HG03442 (cell line): ENCODE measurements at regions not wholly inside any gene's neighbourhood (a gene's known extent, or its start where the extent isn't known, plus 50 kb on each side); places are given as distances from the start of the nearest gene placed in this dataset.
"Not testable (repeated sequence)": the region's sequence is repeated elsewhere in the genome, so short reads cannot be mapped to it uniquely, and the experiment has no call there.

Experiments used
- ATAC-seq: cut with Tn5 transposase; IDR thresholded peaks from one replicate; pipeline ENCODE4 v1.9.1; 2021; ENCODE audit warnings: mild to moderate bottlenecking, moderate library complexity; ENCODE audit not compliant: unreplicated experiment

DNA sequence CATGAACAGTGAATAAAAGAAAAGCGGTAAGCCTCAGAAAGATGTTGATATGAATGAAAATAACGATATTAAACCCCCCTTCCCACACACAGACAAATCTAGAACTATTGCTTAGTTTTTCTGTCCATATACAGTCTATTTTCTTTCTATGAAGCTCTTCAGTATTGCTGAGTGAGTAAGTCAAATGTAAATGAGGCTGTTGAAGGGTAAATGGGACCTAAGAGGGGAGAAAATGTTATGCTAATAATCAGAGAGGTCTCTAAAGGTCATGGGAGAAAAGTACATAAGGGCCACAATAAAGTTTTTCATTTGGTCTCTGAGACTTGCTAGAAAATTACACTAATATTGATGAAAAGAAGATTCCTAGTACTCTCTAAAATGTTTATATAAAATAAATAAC is 56.2 kb downstream of the PABPC4L start:
- no peak for ATAC-seq

GRCh38 chr4:134144337-134144736 is 57.3 kb downstream of the PABPC4L start:
- ATAC-seq: no peak

- no peak for ATAC-seq
These were observed 59.9 kb downstream of the PABPC4L start for GRCh38 chr4:134141728-134142127.

DNA sequence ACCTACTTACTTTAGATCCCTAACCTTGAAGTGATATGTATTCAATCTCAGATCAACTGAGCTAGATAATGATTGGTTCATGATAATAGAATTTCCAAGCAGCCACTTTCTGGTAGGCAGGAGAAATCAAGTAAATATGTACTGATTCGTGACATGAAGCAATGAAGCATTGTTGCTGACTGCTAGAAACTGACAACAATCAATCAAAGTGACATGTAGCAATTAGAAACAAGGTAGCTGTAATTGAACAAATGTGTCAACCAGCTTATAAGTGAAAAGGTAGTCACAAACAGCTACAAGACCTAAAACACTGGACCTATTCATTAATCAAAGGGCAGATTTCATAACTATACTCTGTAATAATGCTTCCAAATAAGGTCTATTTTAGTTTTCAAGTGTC is 62.4 kb downstream of the PABPC4L start:
- ATAC-seq: no peak

GRCh38 chr4:134132086-134132783 is 69.4 kb downstream of the PABPC4L start:
- ATAC-seq: no peak

GRCh38 chr4:134126955-134127354 is 74.6 kb downstream of the PABPC4L start:
- ATAC-seq: no peak

- no peak for ATAC-seq
These were observed 75.5 kb downstream of the PABPC4L start for GRCh38 chr4:134126000-134126560.

GRCh38 chr4:134122903-134123302 is 78.7 kb downstream of the PABPC4L start:
- no peak for ATAC-seq

- no peak for ATAC-seq
These were observed 84.0 kb downstream of the PABPC4L start for GRCh38 chr4:134117392-134118183.

DNA sequence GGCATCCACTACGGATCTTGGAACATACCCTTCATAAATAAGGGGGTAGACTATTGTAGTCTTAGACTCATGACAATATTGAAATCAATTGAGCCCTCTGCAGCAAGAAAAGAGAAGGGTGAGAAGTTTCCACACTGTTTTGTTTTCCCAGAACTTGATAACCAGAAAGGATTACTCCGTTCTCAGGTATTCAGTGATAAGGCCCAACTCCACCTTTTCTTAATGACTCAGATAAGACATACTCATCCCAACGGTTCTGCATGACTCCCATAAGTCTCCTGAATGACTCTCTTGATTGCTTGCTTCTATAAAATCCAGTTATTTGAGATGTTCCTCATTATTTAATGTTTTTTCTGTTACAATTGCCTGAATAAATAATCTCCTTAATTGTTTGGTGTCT is 111.7 kb downstream of the PABPC4L start:
- ATAC-seq: no peak

- no peak for ATAC-seq
These were observed 116.1 kb downstream of the PABPC4L start for GRCh38 chr4:134085496-134085895.

GRCh38 chr4:134079085-134079484 is 122.5 kb downstream of the PABPC4L start:
- not testable (repeated sequence) for ATAC-seq

DNA sequence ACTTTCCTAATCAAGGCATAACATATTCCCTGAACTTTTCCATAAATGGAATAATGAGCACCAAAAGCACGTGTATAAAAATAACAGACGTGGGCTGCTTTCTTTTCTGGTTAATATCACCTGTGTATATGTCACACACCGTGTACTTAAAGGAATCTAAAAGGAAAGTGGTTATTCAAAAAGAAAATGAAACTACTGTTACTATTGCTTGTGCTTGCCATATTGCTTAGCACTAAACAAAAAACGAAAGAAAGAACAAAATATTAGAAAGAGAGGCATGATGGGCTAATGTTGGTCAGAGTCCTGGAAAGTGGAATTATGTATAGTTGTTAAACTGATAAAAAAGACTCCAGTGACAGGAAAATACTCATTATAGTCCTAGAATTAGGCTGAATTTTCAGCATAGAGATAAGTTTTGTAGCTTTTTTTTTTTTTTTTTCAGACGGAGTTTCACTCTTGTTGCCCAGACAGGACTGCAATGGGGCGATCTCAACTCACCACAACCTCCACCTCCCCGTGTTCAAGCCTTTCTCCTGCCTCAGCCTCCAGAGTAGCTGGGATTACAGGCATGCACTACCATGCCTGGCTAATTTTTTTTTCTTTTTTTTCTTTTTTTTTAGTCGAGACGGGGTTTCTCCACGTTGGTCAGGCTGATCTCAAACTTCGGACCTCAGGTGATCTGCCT is 123.2 kb downstream of the PABPC4L start:
- peak; percentile 65 for ATAC-seq

DNA sequence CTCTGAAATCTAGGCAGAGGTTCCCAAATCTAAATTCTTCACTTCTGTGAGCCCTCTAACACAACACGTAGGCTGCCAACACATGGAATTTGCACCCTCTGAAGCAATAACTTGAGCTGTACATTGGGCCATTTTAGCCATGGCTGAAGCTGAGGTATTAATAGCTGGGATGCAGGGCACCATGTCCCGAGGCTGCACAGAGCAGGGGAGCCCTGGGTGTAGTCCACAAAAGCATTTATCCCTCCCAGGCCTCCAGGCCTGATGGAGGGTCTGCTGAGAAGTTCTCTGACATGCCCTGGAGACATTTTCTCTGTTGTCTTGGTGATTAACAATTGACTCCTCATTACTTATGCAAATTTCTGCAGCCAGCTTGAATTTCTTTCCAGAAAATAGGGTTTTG is 127.9 kb downstream of the PABPC4L start:
- ATAC-seq: no peak

GRCh38 chr4:134072137-134072536 is 129.5 kb downstream of the PABPC4L start:
- ATAC-seq: no peak

DNA sequence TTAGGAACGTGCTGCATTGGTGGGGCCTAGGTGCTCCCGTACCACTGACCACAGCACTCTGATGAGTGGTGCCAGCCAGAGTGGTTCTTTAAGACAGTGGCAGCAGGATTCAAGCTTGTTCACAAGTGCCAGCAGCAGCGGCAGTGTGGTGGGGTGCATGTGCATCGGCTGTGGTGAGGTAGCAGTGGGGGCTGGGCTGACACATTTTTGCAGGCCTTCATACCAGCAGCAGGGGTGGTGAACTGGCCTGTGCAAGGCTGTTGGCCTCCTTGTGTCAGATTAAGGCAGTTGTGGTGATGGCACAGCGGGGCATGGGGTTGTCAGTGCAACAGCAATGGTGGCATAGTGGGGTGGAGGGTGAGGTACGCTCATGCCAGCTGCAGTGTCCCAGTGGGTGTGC is 131.4 kb downstream of the PABPC4L start:
- no peak for ATAC-seq

DNA sequence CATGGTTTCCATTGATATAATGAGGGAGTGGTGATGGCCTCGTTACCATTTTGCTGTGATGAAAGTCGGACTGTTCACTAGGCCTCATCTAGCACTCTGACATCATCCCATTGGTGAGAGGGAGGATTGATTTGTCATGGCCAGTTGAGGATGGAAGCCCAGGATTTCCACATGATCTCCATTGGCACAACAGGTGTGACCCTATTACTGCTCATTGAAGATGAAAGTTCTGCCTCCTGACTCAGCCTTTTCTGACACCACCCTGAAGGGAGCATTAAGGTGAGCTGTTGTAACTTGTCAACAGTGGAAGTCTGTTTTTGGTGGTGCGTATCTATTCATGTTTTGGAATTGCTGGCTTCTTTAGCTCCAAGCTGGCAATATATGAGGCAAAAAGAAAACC is 144.2 kb downstream of the PABPC4L start:
- no peak for ATAC-seq

- not testable (repeated sequence) for ATAC-seq
These were observed 155.4 kb downstream of the PABPC4L start for GRCh38 chr4:134046221-134046620.

GRCh38 chr4:134045411-134045810 is 156.2 kb downstream of the PABPC4L start:
- no peak for ATAC-seq

DNA sequence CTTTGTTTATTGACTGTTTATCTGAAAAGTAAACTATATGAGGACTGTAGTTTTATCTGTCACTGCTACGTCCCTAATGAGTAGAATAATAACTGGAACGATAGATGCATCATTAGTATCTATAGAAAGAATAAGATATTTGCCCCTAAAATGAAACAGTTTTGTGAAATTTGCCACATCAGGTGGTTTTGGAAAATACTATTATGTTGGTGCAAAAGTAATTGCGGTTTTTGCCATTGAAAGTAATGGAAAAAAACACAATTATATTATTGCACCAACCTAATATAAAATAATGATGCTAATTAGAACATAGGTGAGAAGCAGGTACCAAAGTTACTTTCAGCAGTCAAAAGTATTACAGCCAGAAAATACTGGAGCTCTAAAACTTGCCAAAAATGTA is 158.3 kb downstream of the PABPC4L start:
- ATAC-seq: no peak

DNA sequence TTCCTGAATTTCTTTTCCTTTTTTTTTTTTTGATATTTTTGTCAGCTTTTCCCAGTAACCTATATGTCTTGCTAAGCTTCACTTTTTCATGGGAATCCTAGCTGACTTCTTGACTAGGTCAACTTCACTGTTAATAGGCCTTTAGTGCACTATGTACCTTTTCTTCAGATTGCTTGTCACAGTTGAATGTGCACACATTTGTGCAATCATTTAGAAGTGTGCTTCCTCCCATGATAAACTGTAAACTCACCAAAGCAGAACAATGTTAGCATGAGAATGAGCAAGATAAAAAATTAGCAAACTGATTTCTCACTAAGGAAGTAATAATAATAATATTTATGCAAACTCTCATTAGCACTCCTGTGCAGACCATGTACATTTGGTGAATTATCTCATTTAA is 173.2 kb downstream of the PABPC4L start:
- ATAC-seq: no peak

DNA sequence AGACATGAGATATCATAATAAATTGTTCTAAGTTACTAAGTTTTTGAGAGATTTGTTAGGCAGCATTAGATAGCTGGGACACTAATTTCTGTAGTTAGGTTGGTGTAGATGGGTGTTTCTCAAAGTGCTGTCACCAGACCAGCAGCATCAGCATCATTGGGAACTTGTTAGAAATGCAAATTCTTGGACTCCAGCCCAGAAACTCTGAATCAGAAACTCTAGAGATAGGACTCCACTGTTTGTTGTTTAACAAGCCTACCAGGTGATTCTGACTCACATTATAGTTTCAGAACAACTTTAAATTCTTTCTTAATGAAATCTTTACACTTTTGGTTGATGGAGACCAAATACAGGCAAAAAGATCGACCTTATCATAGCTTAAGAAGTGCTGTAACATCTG is 173.7 kb downstream of the PABPC4L start:
- ATAC-seq: no peak
